Right lobe of liver (tissue), 4 donors: ENCODE measurements at regions not wholly inside any gene's neighbourhood (a gene's known extent, or its start where the extent isn't known, plus 50 kb on each side); places are given as distances from the start of the nearest gene placed in this dataset.

ENCODE experiments used
- POLR2A ChIP-seq: fragments of 450-650 bp; IDR thresholded peaks from one replicate; pipeline ENCODE4 v1.6.1; 2017; ENCODE audit warnings: antibody characterized with exemption, mild to moderate bottlenecking
- TF ChIP-seq, protein P1 (sequence below), 4 donors: fragments of 200-600 bp in 3 of 4; fragments of 450-650 bp in 1 of 4; IDR thresholded peaks; one replicate each; pipeline versions ENCODE4 v1.5.1 to v1.8.0; 2016 to 2022; ENCODE audit warnings: antibody characterized with exemption in 4 of 4, mild to moderate bottlenecking in 2 of 4
- donor health status: DM: no; HTN: no; CAD: no.
- donor health status: DM: no; HTN: no; CAD: no.
- donor health status: DM: no; HTN: yes; CAD: no.

DNA sequence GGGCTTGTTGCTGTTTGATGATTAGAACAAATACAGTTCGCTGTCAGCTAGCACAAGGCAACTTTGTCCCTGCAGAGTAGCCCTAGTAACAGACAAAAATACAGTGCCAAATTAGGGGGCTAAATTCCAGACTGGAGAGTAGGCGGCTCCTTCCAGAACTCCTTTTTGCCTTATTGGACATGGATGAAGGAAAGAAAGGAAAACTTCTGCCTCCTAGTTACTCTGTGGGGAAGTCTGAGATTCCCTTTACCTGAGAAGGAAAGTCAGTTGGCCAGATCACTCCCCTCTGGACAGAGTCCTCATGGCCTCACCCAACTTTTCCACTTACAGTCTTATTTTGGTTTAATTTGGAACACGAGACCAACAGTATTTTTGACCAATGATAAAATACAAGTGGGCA lies 140.5 kb upstream of the ADAMTS3 start:
- TF ChIP-seq, protein P1, sequence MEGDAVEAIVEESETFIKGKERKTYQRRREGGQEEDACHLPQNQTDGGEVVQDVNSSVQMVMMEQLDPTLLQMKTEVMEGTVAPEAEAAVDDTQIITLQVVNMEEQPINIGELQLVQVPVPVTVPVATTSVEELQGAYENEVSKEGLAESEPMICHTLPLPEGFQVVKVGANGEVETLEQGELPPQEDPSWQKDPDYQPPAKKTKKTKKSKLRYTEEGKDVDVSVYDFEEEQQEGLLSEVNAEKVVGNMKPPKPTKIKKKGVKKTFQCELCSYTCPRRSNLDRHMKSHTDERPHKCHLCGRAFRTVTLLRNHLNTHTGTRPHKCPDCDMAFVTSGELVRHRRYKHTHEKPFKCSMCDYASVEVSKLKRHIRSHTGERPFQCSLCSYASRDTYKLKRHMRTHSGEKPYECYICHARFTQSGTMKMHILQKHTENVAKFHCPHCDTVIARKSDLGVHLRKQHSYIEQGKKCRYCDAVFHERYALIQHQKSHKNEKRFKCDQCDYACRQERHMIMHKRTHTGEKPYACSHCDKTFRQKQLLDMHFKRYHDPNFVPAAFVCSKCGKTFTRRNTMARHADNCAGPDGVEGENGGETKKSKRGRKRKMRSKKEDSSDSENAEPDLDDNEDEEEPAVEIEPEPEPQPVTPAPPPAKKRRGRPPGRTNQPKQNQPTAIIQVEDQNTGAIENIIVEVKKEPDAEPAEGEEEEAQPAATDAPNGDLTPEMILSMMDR (IDR thresholded peaks at IDR 0.05) = no peak
- no peak for TF ChIP-seq POLR2A
